ENCODE measurements at regions not wholly inside any gene's neighbourhood (a gene's known extent, or its start where the extent isn't known, plus 50 kb on each side); places are given as distances from the start of the nearest gene placed in this dataset.

DNA sequence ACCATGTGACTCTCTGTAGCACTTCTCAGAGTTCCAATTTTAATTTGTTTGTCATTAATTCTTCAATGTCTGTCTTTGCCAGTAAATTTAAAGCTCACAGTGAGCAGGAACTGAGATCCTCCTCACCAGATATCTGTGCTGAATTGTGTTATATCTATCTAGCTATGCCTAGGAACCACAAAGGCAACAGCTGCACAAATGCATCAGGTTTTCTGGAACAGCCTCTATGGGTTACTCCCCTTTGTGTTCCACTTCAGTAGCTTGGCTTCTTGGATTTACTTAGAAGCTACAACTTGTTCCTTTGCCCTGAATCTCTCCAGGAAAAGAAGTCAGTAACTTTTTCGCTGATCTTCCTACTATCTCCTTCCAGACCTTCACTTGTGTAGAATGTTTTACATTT lies 1237.8 kb upstream of the ADGRL4 start:
- Histone ChIP-seq H3K9ac (ENCODE audit: low read depth in 1 of 3, low read length in 3 of 3) (no peak overlapping the region), H3K4me3 (ENCODE audit: low read length in 3 of 3) (no peak overlapping the region), H3K9me3 (ENCODE audit: control insufficient read depth in 3 of 3, low read length in 3 of 3) (no peaks in the 10 kb centered on the region), H3K27me3 (ENCODE audit: control insufficient read depth in 3 of 3, insufficient read depth in 3 of 3, low read length in 3 of 3) (no peaks in the 10 kb centered on the region), H3K4me1 (ENCODE audit: control insufficient read depth in 3 of 3, insufficient read depth in 3 of 3, low read length in 3 of 3) (no peaks in the 10 kb centered on the region), H3K27ac (ENCODE audit: low read depth, low read length) (no peak overlapping the region), H3K36me3 (ENCODE audit: control insufficient read depth in 3 of 3, insufficient read depth in 3 of 3, low read length in 3 of 3) (no peaks in the 10 kb centered on the region)

DNA sequence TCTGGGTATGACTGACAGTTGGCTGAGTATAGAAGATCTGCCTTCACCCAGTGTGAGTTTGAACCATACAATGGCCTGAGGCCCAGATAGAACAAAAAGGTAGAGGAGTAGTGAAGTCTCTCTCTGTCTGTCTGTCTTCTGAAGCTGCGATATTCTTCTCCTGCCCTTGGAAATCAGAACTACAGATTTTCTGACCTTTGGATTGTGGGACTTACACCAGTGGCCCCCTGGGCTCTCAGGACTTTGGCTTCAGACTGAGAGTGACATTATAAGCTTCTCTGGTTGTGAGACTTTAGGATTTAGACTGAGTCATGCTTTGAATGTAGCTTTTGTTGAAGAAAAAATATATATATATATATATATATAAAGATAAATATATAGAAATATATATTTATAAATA lies 1235.0 kb upstream of the ADGRL4 start:
- no peaks in the 10 kb centered on the region for H3K27me3 ChIP-seq (ENCODE audit: control insufficient read depth in 3 of 3, insufficient read depth in 3 of 3, low read length in 3 of 3)
- no peak overlapping the region for H3K27ac ChIP-seq (ENCODE audit: low read depth, low read length)
- H3K4me3 ChIP-seq (ENCODE audit: low read length in 3 of 3) = no peak overlapping the region
- no peaks in the 10 kb centered on the region for H3K36me3 ChIP-seq (ENCODE audit: control insufficient read depth in 3 of 3, insufficient read depth in 3 of 3, low read length in 3 of 3)
- no peaks in the 10 kb centered on the region for H3K4me1 ChIP-seq (ENCODE audit: control insufficient read depth in 3 of 3, insufficient read depth in 3 of 3, low read length in 3 of 3)
- no peaks in the 10 kb centered on the region for H3K9me3 ChIP-seq (ENCODE audit: control insufficient read depth in 3 of 3, low read length in 3 of 3)
- H3K9ac ChIP-seq (ENCODE audit: low read depth in 1 of 3, low read length in 3 of 3) = no peak overlapping the region

DNA sequence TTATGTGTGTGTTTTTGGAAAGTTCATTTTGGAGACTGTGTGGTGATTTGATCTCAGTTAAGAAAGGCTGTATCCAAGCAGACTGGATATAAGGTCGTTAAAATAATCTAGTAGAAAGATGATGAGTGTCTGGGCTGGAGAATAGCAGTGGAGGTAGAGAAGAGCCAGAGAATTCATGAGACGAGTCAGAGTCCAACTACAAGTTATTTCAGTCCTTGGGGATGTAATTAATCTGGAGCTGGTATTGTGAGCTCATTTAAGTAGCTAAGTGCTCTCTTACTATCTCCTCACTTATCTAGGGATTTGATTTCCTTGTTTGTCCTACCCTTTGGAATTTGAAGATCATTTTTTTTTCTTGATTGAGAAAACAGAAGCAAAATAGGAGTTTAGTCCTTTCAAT lies 1219.0 kb upstream of the ADGRL4 start:
- Histone ChIP-seq H3K4me1 (ENCODE audit: control insufficient read depth in 3 of 3, insufficient read depth in 3 of 3, low read length in 3 of 3) (no peaks in the 10 kb centered on the region), H3K27ac (ENCODE audit: low read depth, low read length) (no peak overlapping the region), H3K36me3 (ENCODE audit: control insufficient read depth in 3 of 3, insufficient read depth in 3 of 3, low read length in 3 of 3) (no peaks in the 10 kb centered on the region), H3K9ac (ENCODE audit: low read depth in 1 of 3, low read length in 3 of 3) (no peak overlapping the region), H3K27me3 (ENCODE audit: control insufficient read depth in 3 of 3, insufficient read depth in 3 of 3, low read length in 3 of 3) (no peaks in the 10 kb centered on the region), H3K9me3 (ENCODE audit: control insufficient read depth in 3 of 3, low read length in 3 of 3) (no peaks in the 10 kb centered on the region), H3K4me3 (ENCODE audit: low read length in 3 of 3) (no peak overlapping the region)

DNA sequence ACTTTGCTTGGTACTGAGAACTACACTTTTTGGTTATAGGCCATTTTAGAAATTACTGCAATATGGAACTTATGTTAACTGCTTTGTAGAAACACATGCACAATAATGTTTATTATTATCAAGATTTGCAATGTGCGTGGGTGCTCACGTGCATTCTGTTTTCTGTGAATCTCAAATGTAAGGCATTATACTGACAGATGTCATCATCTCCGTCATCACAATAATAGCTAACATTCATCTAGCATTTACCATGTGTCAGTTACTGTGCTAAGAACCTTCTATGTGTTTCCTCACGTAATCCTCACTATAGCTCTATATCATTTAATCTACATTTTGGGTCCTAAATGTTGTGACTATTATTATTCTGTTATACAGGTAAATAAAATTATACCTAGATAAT lies 1214.8 kb upstream of the ADGRL4 start:
- Histone ChIP-seq H3K4me3 (ENCODE audit: low read length in 3 of 3) (no peak overlapping the region), H3K36me3 (ENCODE audit: control insufficient read depth in 3 of 3, insufficient read depth in 3 of 3, low read length in 3 of 3) (no peaks in the 10 kb centered on the region), H3K9ac (ENCODE audit: low read depth in 1 of 3, low read length in 3 of 3) (no peak overlapping the region), H3K27me3 (ENCODE audit: control insufficient read depth in 3 of 3, insufficient read depth in 3 of 3, low read length in 3 of 3) (no peaks in the 10 kb centered on the region), H3K9me3 (ENCODE audit: control insufficient read depth in 3 of 3, low read length in 3 of 3) (no peaks in the 10 kb centered on the region), H3K27ac (ENCODE audit: low read depth, low read length) (no peak overlapping the region), H3K4me1 (ENCODE audit: control insufficient read depth in 3 of 3, insufficient read depth in 3 of 3, low read length in 3 of 3) (no peaks in the 10 kb centered on the region)

DNA sequence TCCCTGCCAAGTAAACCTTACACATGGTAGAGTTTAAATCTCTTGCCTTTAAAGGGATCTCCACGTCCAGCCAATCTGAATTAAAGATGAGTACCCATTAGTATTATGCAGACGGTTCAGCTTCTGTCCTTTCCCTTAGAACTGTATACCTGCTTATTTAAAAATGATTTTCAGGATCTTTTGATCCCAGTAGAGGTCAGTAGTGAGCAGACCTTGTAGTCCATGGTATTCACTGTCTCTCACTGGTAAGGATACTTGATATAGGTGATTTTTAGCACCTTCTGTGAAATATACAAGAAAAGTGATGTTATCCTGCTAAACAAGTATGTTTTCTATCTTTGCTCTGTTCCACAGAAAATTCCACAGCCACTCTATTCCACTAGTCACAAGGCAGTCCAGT lies 1211.6 kb upstream of the ADGRL4 start:
- H3K27me3 ChIP-seq (ENCODE audit: control insufficient read depth in 3 of 3, insufficient read depth in 3 of 3, low read length in 3 of 3) = no peaks in the 10 kb centered on the region

DNA sequence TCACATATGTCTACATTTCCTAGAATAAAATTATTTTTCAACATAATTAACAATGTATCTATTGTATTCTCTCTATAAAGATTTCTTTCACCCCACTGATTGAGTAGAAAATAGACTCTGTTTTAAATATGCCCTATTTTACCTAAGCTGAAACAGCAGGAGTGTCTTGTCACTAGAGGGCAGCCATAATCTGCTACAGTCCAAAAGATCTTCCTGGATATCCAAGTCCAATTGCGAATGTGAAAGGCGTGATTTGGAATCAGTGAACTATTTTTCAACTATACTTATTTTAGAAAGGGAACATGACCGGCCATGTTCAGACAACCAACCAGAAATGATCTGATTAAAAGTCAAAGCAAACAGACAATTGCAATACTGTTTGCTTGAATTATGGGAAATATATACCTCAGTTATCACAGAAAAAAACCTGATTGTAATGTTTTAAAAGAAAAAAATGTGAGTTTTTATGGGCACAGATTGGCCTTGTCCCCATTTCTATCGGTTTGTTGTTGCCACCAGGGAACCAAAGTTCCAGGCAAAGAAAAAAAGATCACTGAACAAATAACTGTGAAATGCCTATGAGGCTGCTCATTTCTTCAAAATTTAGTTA lies 1211.0 kb upstream of the ADGRL4 start:
- H3K9ac ChIP-seq (ENCODE audit: low read depth in 1 of 3, low read length in 3 of 3) = no peak overlapping the region
- no peak overlapping the region for H3K27ac ChIP-seq (ENCODE audit: low read depth, low read length)
- H3K36me3 ChIP-seq (ENCODE audit: control insufficient read depth in 3 of 3, insufficient read depth in 3 of 3, low read length in 3 of 3) = no peaks in the 10 kb centered on the region
- H3K9me3 ChIP-seq (ENCODE audit: control insufficient read depth in 3 of 3, low read length in 3 of 3) = no peaks in the 10 kb centered on the region
- H3K27me3 ChIP-seq (ENCODE audit: control insufficient read depth in 3 of 3, insufficient read depth in 3 of 3, low read length in 3 of 3) = no peaks in the 10 kb centered on the region
- H3K4me1 ChIP-seq (ENCODE audit: control insufficient read depth in 3 of 3, insufficient read depth in 3 of 3, low read length in 3 of 3) = no peaks in the 10 kb centered on the region
- no peak overlapping the region for H3K4me3 ChIP-seq (ENCODE audit: low read length in 3 of 3)

More for the DNA sequence above, 1211.6 kb upstream of the ADGRL4 start:
- Histone ChIP-seq H3K27ac (ENCODE audit: low read depth, low read length) (no peak overlapping the region), H3K36me3 (ENCODE audit: control insufficient read depth in 3 of 3, insufficient read depth in 3 of 3, low read length in 3 of 3) (no peaks in the 10 kb centered on the region), H3K9me3 (ENCODE audit: control insufficient read depth in 3 of 3, low read length in 3 of 3) (no peaks in the 10 kb centered on the region), H3K9ac (ENCODE audit: low read depth in 1 of 3, low read length in 3 of 3) (no peak overlapping the region), H3K4me3 (ENCODE audit: low read length in 3 of 3) (no peak overlapping the region), H3K4me1 (ENCODE audit: control insufficient read depth in 3 of 3, insufficient read depth in 3 of 3, low read length in 3 of 3) (no peaks in the 10 kb centered on the region)

DNA sequence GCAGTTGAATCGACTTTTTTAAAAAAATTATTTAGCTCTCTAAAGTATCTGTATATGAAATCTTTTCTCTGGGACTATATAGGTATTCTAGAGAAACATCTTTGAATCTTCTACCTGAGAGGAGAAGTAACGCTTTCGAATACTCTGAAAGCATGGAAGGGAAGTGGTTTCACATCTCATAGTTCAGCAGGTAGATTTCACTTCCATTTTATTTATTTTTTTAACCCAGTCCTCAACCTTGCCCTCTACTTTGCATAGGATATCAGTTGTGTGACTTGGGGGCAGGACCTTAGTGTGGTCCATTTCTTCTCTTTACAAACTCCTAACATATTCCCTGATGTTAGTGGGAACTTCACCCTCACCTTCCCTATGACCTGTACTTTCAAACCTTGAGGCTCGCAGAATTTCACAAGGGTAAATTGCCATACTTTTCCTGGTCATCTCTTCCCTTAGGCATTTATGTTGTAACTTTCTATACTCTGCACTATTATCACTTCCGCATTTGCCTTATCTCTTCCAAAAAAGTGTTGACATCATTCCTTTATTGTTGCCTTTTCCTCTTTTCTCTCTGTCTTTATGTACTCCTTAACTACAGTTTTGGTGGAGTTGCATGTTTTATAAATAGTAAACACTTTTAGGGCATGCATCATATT lies 1208.5 kb upstream of the ADGRL4 start:
- Histone ChIP-seq H3K9ac (ENCODE audit: low read depth in 1 of 3, low read length in 3 of 3) (no peak overlapping the region), H3K9me3 (ENCODE audit: control insufficient read depth in 3 of 3, low read length in 3 of 3) (no peaks in the 10 kb centered on the region), H3K27ac (ENCODE audit: low read depth, low read length) (no peak overlapping the region), H3K27me3 (ENCODE audit: control insufficient read depth in 3 of 3, insufficient read depth in 3 of 3, low read length in 3 of 3) (no peaks in the 10 kb centered on the region), H3K4me3 (ENCODE audit: low read length in 3 of 3) (no peak overlapping the region), H3K36me3 (ENCODE audit: control insufficient read depth in 3 of 3, insufficient read depth in 3 of 3, low read length in 3 of 3) (no peaks in the 10 kb centered on the region), H3K4me1 (ENCODE audit: control insufficient read depth in 3 of 3, insufficient read depth in 3 of 3, low read length in 3 of 3) (no peaks in the 10 kb centered on the region)

DNA sequence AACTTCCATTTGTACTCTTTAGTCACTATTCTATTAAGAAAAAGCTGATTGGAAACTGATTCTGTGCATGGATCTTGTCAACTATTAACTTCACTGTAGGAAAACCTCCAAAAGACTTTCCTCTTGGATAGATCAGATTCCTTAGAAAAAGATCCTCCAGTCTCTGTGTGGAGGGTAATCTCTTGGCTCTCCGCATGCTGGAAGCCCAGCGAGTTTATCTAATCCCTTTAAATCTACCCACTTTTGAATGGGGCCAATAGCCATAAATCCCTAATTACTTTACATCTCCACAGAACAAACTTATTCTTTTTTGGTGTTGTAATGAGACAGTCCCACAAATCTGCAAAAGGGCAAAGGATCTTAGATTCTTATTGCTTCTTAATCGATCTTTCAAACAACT lies 1206.4 kb upstream of the ADGRL4 start:
- Histone ChIP-seq H3K9ac (ENCODE audit: low read depth in 1 of 3, low read length in 3 of 3) (no peak overlapping the region), H3K27ac (ENCODE audit: low read depth, low read length) (no peak overlapping the region), H3K36me3 (ENCODE audit: control insufficient read depth in 3 of 3, insufficient read depth in 3 of 3, low read length in 3 of 3) (no peaks in the 10 kb centered on the region), H3K4me3 (ENCODE audit: low read length in 3 of 3) (no peak overlapping the region), H3K27me3 (ENCODE audit: control insufficient read depth in 3 of 3, insufficient read depth in 3 of 3, low read length in 3 of 3) (no peaks in the 10 kb centered on the region), H3K9me3 (ENCODE audit: control insufficient read depth in 3 of 3, low read length in 3 of 3) (no peaks in the 10 kb centered on the region), H3K4me1 (ENCODE audit: control insufficient read depth in 3 of 3, insufficient read depth in 3 of 3, low read length in 3 of 3) (no peaks in the 10 kb centered on the region)

DNA sequence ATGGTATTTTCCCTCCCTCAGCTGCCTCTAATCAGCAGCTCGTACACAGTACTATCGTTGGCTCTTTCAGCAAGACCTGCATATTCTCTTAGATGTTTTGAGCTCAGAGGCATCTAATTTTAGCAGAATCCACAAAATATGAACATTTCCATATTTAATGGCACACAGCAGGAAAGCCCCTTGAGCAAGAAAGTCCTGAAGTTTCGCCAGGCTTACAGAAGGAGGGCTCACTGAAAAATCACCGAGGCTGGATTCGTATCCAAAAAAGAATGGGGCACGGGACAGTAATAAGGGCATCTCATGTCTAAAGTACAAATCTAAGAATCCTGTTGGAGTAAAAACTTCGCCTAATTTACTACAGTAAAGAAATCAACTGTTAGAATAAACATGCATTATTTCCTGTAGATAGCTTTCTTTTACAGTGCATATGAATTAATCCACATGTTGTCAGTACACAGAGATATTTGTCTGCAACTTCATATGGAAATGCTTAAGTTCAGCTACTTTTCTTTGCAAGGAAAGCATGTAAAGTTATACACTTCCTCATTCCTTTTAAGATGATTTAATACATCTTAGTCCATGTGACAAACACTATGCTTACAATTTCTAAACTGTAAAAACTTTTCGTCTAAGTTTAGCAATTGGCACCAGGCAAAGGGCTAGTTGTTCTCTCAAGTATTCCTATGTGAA lies 1205.3 kb upstream of the ADGRL4 start:
- Histone ChIP-seq H3K4me1 (ENCODE audit: control insufficient read depth in 3 of 3, insufficient read depth in 3 of 3, low read length in 3 of 3) (no peaks in the 10 kb centered on the region), H3K27me3 (ENCODE audit: control insufficient read depth in 3 of 3, insufficient read depth in 3 of 3, low read length in 3 of 3) (no peaks in the 10 kb centered on the region), H3K9me3 (ENCODE audit: control insufficient read depth in 3 of 3, low read length in 3 of 3) (no peaks in the 10 kb centered on the region), H3K27ac (ENCODE audit: low read depth, low read length) (no peak overlapping the region), H3K9ac (ENCODE audit: low read depth in 1 of 3, low read length in 3 of 3) (no peak overlapping the region), H3K36me3 (ENCODE audit: control insufficient read depth in 3 of 3, insufficient read depth in 3 of 3, low read length in 3 of 3) (no peaks in the 10 kb centered on the region), H3K4me3 (ENCODE audit: low read length in 3 of 3) (no peak overlapping the region)

DNA sequence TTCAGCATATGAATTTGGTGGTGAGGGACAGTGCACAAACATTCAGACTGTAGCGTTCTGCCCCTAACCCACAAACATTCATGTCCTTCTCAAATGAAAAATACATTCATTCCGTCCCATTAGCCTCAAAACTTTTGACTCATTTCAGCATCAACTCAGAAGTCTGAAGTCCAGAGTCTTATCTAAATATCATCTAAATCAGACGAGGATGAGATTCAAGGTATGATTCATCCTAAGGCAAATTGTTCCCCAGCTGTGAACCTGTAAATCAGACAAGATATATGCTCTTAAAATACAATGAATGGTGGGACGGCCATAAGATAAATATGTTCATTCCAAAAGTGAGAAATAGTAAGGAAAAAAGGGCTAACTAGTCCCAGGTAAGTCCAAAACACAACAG lies 1195.6 kb upstream of the ADGRL4 start:
- Histone ChIP-seq H3K27ac (ENCODE audit: low read depth, low read length) (no peak overlapping the region), H3K9ac (ENCODE audit: low read depth in 1 of 3, low read length in 3 of 3) (no peak overlapping the region), H3K4me1 (ENCODE audit: control insufficient read depth in 3 of 3, insufficient read depth in 3 of 3, low read length in 3 of 3) (no peaks in the 10 kb centered on the region), H3K4me3 (ENCODE audit: low read length in 3 of 3) (no peak overlapping the region), H3K9me3 (ENCODE audit: control insufficient read depth in 3 of 3, low read length in 3 of 3) (peaks cover 0 to 2% (median 0%) of the 10 kb centered on the region in 3 donors), H3K27me3 (ENCODE audit: control insufficient read depth in 3 of 3, insufficient read depth in 3 of 3, low read length in 3 of 3) (no peaks in the 10 kb centered on the region), H3K36me3 (ENCODE audit: control insufficient read depth in 3 of 3, insufficient read depth in 3 of 3, low read length in 3 of 3) (no peaks in the 10 kb centered on the region)
